ENCODE measurements at regions not wholly inside any gene's neighbourhood (a gene's known extent, or its start where the extent isn't known, plus 50 kb on each side); places are given as distances from the start of the nearest gene placed in this dataset.

- no peak overlapping the region for H3K27ac ChIP-seq (ENCODE audit: low read depth in 1 of 2, low read length in 2 of 2)
- DNase-seq, result no peak
- peaks cover 9 to 12% of the 10 kb centered on the region in 2 donors for H3K9me3 ChIP-seq (replicated peaks in 1 of 2; ENCODE audit: control insufficient read depth in 1 of 2, insufficient read depth in 1 of 2, low read length in 2 of 2)
- no peak for TF ChIP-seq CTCF (IDR thresholded peaks at IDR 0.05)
- no peaks in the 10 kb centered on the region for H3K36me3 Mint-ChIP-seq
- no peak overlapping the region for H3K4me2 ChIP-seq (replicated peaks; ENCODE audit: extremely low read depth, low read length, poor library complexity, severe bottlenecking)
- no peaks in the 10 kb centered on the region for H4K20me1 ChIP-seq (ENCODE audit: insufficient read depth, low read length)
- no peaks in the 10 kb centered on the region for H3K4me1 ChIP-seq (ENCODE audit: control insufficient read depth in 1 of 2, insufficient read depth in 2 of 2, low read length in 2 of 2)
- H3K9ac ChIP-seq (ENCODE audit: insufficient read depth, low read length, poor library complexity, severe bottlenecking), result no peak overlapping the region
- H3K27me3 ChIP-seq (ENCODE audit: control insufficient read depth in 2 of 2, insufficient read depth in 2 of 2, low read length in 2 of 2), result no peaks in the 10 kb centered on the region
- peaks cover 0 to 10% (median 0%) of the 10 kb centered on the region in 3 donors for H3K27me3 Mint-ChIP-seq (ENCODE audit: low read depth in 3 of 3)
- 93% methylated on average over 3 of the region's 6 CpGs for WGBS (ENCODE audit: insufficient coverage)
- H3K27ac Mint-ChIP-seq, result no peak overlapping the region
- intact Hi-C loops (cut with micrococcal nuclease), result no loop called here
- H3K79me2 ChIP-seq (ENCODE audit: insufficient read depth, low read length), result no peaks in the 10 kb centered on the region
- no peak overlapping the region for H2AFZ ChIP-seq (ENCODE audit: insufficient read depth, low read depth, low read length, poor library complexity, severe bottlenecking)
- H3K36me3 ChIP-seq (replicated peaks in 1 of 2; ENCODE audit: control insufficient read depth in 1 of 2, insufficient read depth in 2 of 2, low read length in 2 of 2), result no peaks in the 10 kb centered on the region
- no peaks in the 10 kb centered on the region for H3K4me1 Mint-ChIP-seq
- no peak overlapping the region for H3K4me3 ChIP-seq (replicated peaks in 1 of 3; ENCODE audit: low read depth in 2 of 3, low read length in 3 of 3)
- H3K4me3 Mint-ChIP-seq, result no peak overlapping the region
- H3K9me3 Mint-ChIP-seq, result peaks cover 2 to 39% (median 22%) of the 10 kb centered on the region in 7 donors
Measured at GRCh38 chr2:33877348-33878016, 278.4 kb upstream of the FAM98A start.

- Histone ChIP-seq H3K36me3 (replicated peaks in 1 of 2; ENCODE audit: control insufficient read depth in 1 of 2, insufficient read depth in 2 of 2, low read length in 2 of 2) (no peaks in the 10 kb centered on the region), H3K4me1 (ENCODE audit: control insufficient read depth in 1 of 2, insufficient read depth in 2 of 2, low read length in 2 of 2) (no peaks in the 10 kb centered on the region), H4K20me1 (ENCODE audit: insufficient read depth, low read length) (no peaks in the 10 kb centered on the region), H3K27ac (ENCODE audit: low read depth in 1 of 2, low read length in 2 of 2) (no peak overlapping the region), H3K79me2 (ENCODE audit: insufficient read depth, low read length) (no peaks in the 10 kb centered on the region), H2AFZ (ENCODE audit: insufficient read depth, low read depth, low read length, poor library complexity, severe bottlenecking) (no peak overlapping the region), H3K4me3 (replicated peaks in 1 of 3; ENCODE audit: low read depth in 2 of 3, low read length in 3 of 3) (no peak overlapping the region), H3K9me3 (replicated peaks in 1 of 2; ENCODE audit: control insufficient read depth in 1 of 2, insufficient read depth in 1 of 2, low read length in 2 of 2) (peaks cover 17 to 19% of the 10 kb centered on the region in 2 donors), H3K9ac (ENCODE audit: insufficient read depth, low read length, poor library complexity, severe bottlenecking) (no peak overlapping the region), H3K4me2 (replicated peaks; ENCODE audit: extremely low read depth, low read length, poor library complexity, severe bottlenecking) (no peak overlapping the region), H3K27me3 (ENCODE audit: control insufficient read depth in 2 of 2, insufficient read depth in 2 of 2, low read length in 2 of 2) (no peaks in the 10 kb centered on the region)
- H3K27me3 Mint-ChIP-seq (ENCODE audit: low read depth in 3 of 3), result peaks cover 0 to 5% (median 0%) of the 10 kb centered on the region in 3 donors
- no CpG with 5 or more reads among the region's 1 CpG for WGBS (ENCODE audit: insufficient coverage)
- no peaks in the 10 kb centered on the region for H3K36me3 Mint-ChIP-seq
- no peak overlapping the region for H3K27ac Mint-ChIP-seq
- H3K9me3 Mint-ChIP-seq, result peaks cover 11 to 37% (median 25%) of the 10 kb centered on the region in 7 donors
- no peak overlapping the region for H3K4me3 Mint-ChIP-seq
- DNase-seq, result no peak
- intact Hi-C loops (cut with micrococcal nuclease), result no loop called here
- no peak for TF ChIP-seq CTCF (IDR thresholded peaks at IDR 0.05)
- H3K4me1 Mint-ChIP-seq, result no peaks in the 10 kb centered on the region
Measured at GRCh38 chr2:33873076-33873605, 274.0 kb upstream of the FAM98A start.

Data from CD14-positive monocyte (primary cell).